Sigmoid colon (tissue), 6 donors: ENCODE measurements at regions not wholly inside any gene's neighbourhood (a gene's known extent, or its start where the extent isn't known, plus 50 kb on each side); places are given as distances from the start of the nearest gene placed in this dataset.

Source experiments
- DNase-seq: peaks from one replicate; pipeline ENCODE4 v3.0.0-alpha.2; 2019
- H3K27ac ChIP-seq, 4 donors: fragments of 200-600 bp; sonication (generic); one replicate each; pipeline ENCODE4 v1.5.1; 2016 to 2019; ENCODE audit warnings: mild to moderate bottlenecking in 1 of 4
- H3K27me3 ChIP-seq, 3 donors: fragments of 200-600 bp; sonication (generic); one replicate each; pipeline ENCODE4 v1.5.1; 2019; ENCODE audit warnings: mild to moderate bottlenecking in 1 of 3
- H3K36me3 ChIP-seq, 4 donors: fragments of 200-600 bp; sonication (generic); one replicate each; pipeline ENCODE4 v1.5.1; 2016 to 2019
- H3K4me1 ChIP-seq, 4 donors: fragments of 200-600 bp; sonication (generic); one replicate each; pipeline ENCODE4 v1.5.1; 2017 to 2019
- H3K4me3 ChIP-seq, 4 donors: fragments of 200-600 bp; sonication (generic); one replicate each; pipeline ENCODE4 v1.5.1; 2017 to 2019; ENCODE audit warnings: mild to moderate bottlenecking in 2 of 4, moderate library complexity in 1 of 4
- H3K9me3 ChIP-seq, 4 donors: fragments of 200-600 bp in 3 of 4; sonication (generic) in 3 of 4; one replicate each; pipeline versions ENCODE4 v1.5.1 to v1.6.1; 2013 to 2019
- EP300 ChIP-seq, 4 donors: sonication (generic); formaldehyde crosslinking; IDR thresholded peaks; one replicate each; pipeline ENCODE4 v1.6.1; 2017; ENCODE audit warnings: antibody characterized with exemption in 4 of 4
- POLR2A ChIP-seq, 2 donors: fragments of 450-650 bp; IDR thresholded peaks; one replicate each; pipeline ENCODE4 v1.6.1; 2016; ENCODE audit warnings: antibody characterized with exemption in 2 of 2, mild to moderate bottlenecking in 2 of 2, moderate library complexity in 2 of 2
- POLR2AphosphoS5 ChIP-seq, 4 donors: sonication (generic); formaldehyde crosslinking; IDR thresholded peaks; one replicate each; pipeline ENCODE4 v1.6.1; 2017; ENCODE audit warnings: antibody characterized with exemption in 4 of 4
- WGBS, 2 donors: extraction: QIAGEN DNeasy Blood & Tissue Kit; methylation state at CpG; one replicate each; pipeline ENCODE4 v1.1.7; 2013; 5-methylcytosine and 5-hydroxymethylcytosine counted together
- intact Hi-C: fragments of 100-400 bp; cut with DNase I; formaldehyde crosslinking; loops from one replicate; pipeline ENCODE4 v1.15.1; 2023
- TF ChIP-seq, protein P1 (sequence below), 4 experiments: fragments of 450-650 bp in 3 of 4; fragments of 200-600 bp in 1 of 4; IDR thresholded peaks; one replicate each; pipeline ENCODE4 v1.5.1; 2016 to 2019; ENCODE audit warnings: antibody characterized with exemption in 4 of 4, mild to moderate bottlenecking in 3 of 4, moderate library complexity in 2 of 4
- donor health status: healthy with polysubstance abuse.
- donor health status: healthy.

DNA sequence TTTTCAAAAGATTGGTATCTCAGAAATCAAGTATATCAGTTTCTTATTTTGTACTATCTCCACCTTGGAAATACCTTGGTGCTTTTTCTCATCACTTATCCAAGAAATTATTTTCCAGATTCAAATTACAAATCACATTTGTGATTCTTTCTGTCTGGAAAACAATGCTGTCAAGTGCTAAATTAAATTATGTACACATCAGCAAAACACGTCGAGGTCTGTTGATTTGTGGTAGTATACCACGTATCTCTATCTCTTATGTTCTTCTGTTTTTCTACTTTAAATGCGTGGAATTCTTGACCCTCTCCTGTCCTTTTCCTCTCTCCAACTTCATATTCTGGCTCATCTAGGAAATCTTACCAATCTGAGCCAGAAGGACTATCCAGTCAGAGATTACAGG, 214.5 kb downstream of the PTN start:
- H3K9me3 ChIP-seq: no peaks in the 10 kb centered on the region
- H3K27ac ChIP-seq: no peak overlapping the region
- H3K36me3 ChIP-seq: no peaks in the 10 kb centered on the region
- no peak overlapping the region for H3K4me3 ChIP-seq
- no peak for DNase-seq
- TF ChIP-seq POLR2A (IDR thresholded peaks at IDR 0.05): no peak
- TF ChIP-seq POLR2AphosphoS5 (IDR thresholded peaks at IDR 0.05): no peak
- TF ChIP-seq, protein P1, sequence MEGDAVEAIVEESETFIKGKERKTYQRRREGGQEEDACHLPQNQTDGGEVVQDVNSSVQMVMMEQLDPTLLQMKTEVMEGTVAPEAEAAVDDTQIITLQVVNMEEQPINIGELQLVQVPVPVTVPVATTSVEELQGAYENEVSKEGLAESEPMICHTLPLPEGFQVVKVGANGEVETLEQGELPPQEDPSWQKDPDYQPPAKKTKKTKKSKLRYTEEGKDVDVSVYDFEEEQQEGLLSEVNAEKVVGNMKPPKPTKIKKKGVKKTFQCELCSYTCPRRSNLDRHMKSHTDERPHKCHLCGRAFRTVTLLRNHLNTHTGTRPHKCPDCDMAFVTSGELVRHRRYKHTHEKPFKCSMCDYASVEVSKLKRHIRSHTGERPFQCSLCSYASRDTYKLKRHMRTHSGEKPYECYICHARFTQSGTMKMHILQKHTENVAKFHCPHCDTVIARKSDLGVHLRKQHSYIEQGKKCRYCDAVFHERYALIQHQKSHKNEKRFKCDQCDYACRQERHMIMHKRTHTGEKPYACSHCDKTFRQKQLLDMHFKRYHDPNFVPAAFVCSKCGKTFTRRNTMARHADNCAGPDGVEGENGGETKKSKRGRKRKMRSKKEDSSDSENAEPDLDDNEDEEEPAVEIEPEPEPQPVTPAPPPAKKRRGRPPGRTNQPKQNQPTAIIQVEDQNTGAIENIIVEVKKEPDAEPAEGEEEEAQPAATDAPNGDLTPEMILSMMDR (IDR thresholded peaks at IDR 0.05): no peak
- TF ChIP-seq EP300 (IDR thresholded peaks at IDR 0.05): no peak
- 83 to 87% methylated on average over 4 of the region's 4 CpGs for WGBS, 2 donors
- no peaks in the 10 kb centered on the region for H3K4me1 ChIP-seq
- intact Hi-C loops: no loop called here
- H3K27me3 ChIP-seq: no peaks in the 10 kb centered on the region

DNA sequence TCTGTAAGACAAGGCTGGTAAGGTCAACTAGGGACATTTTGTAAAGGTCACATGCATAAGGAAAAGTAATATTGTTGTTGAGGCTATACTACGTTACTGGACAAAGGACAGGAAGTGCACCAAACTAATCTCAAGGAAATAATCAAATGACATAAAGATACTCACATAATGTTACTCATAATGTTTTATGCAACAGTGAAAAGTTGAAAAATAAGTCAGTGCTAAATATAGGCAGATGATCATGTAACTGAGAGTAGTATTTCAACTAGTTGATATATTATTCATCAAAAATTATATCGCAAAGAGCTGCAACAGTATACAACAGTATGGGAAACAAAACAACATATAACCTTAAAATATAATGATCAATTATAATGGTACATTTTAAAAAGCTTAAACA, 215.7 kb downstream of the PTN start:
- no peak for DNase-seq
- no peaks in the 10 kb centered on the region for H3K9me3 ChIP-seq
- H3K27ac ChIP-seq: no peak overlapping the region
- intact Hi-C loops: no loop called here
- no peak for TF ChIP-seq EP300 (IDR thresholded peaks at IDR 0.05)
- no peak for TF ChIP-seq POLR2A (IDR thresholded peaks at IDR 0.05)
- TF ChIP-seq, protein P1 (IDR thresholded peaks at IDR 0.05): no peak
- no peak for TF ChIP-seq POLR2AphosphoS5 (IDR thresholded peaks at IDR 0.05)
- H3K27me3 ChIP-seq: no peaks in the 10 kb centered on the region
- no peaks in the 10 kb centered on the region for H3K36me3 ChIP-seq
- H3K4me1 ChIP-seq: no peaks in the 10 kb centered on the region
- no peak overlapping the region for H3K4me3 ChIP-seq
- 67 to 77% methylated on average over 2 of the region's 2 CpGs for WGBS, 2 donors

DNA sequence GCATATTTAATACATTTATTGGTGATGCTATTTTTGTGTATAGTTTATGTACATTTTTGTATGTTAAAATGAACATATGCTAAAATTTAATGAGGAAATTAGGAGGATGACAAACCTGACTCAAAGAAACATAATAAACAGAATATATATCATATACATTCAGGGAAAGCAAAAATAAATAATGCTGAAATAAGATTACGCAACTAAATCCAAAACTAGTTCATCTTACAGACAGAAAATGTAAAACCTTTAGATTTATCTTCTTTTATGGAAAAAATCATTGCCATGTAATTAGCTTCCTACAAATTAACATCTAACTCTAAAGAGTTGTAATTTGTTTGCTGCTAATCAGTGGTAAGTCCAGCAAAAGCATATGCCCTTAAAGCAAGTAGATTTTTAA, 216.5 kb downstream of the PTN start:
- Histone ChIP-seq H3K4me1 (no peaks in the 10 kb centered on the region), H3K36me3 (no peaks in the 10 kb centered on the region), H3K27ac (no peak overlapping the region), H3K4me3 (no peak overlapping the region), H3K27me3 (no peaks in the 10 kb centered on the region), H3K9me3 (no peaks in the 10 kb centered on the region)
- DNase-seq: no peak
- intact Hi-C loops: no loop called here
- TF ChIP-seq, protein P1 (IDR thresholded peaks at IDR 0.05): no peak
- TF ChIP-seq POLR2AphosphoS5 (IDR thresholded peaks at IDR 0.05) (no peak), EP300 (IDR thresholded peaks at IDR 0.05) (no peak), POLR2A (IDR thresholded peaks at IDR 0.05) (no peak)
- WGBS, 2 donors: 53 to 86% methylated on average over 1 of the region's 1 CpG

GRCh38 chr7:137122145-137122544, 221.4 kb downstream of the PTN start:
- no peak overlapping the region for H3K4me3 ChIP-seq
- TF ChIP-seq POLR2A (IDR thresholded peaks at IDR 0.05) (no peak), POLR2AphosphoS5 (IDR thresholded peaks at IDR 0.05) (no peak), EP300 (IDR thresholded peaks at IDR 0.05) (no peak)
- TF ChIP-seq, protein P1 (IDR thresholded peaks at IDR 0.05): no peak
- peaks cover 0 to 8% (median 2%) of the 10 kb centered on the region in 4 donors for H3K4me1 ChIP-seq
- no peaks in the 10 kb centered on the region for H3K36me3 ChIP-seq
- no peaks in the 10 kb centered on the region for H3K9me3 ChIP-seq
- H3K27ac ChIP-seq: no peak overlapping the region
- intact Hi-C loops: no loop called here
- DNase-seq: no peak
- WGBS, 2 donors: 79 to 83% methylated on average over 2 of the region's 2 CpGs
- H3K27me3 ChIP-seq: no peaks in the 10 kb centered on the region

DNA sequence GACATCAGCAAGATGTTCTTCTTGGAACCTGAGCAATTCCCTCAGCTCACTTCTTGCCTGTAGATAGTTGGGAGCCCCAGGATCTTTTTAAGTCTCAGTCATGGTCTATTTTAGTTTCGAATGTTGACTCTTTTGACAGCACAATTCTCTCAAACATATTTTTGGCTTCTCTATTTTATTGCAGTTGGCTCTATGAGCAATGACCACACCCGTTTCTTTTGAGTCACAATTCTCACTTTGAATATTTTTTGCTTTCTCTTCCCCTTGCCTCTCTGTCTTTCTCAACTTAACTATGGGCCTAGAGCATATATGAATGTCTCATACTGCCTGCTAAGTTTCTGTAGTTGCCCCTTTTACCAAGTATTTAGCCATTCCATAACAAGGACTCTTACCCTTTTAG, 222.8 kb downstream of the PTN start:
- Histone ChIP-seq H3K27me3 (no peaks in the 10 kb centered on the region), H3K9me3 (no peaks in the 10 kb centered on the region), H3K36me3 (no peaks in the 10 kb centered on the region), H3K27ac (no peak overlapping the region), H3K4me1 (peaks cover 0 to 8% (median 2%) of the 10 kb centered on the region in 4 donors), H3K4me3 (no peak overlapping the region)
- WGBS, 2 donors: 67 to 69% methylated on average over 2 of the region's 2 CpGs
- TF ChIP-seq POLR2AphosphoS5 (IDR thresholded peaks at IDR 0.05) (no peak), EP300 (IDR thresholded peaks at IDR 0.05) (no peak), POLR2A (IDR thresholded peaks at IDR 0.05) (no peak)
- TF ChIP-seq, protein P1 (IDR thresholded peaks at IDR 0.05): no peak
- intact Hi-C loops: no loop called here
- DNase-seq: no peak
